OCI-LY3 (cell line): ENCODE measurements at regions not wholly inside any gene's neighbourhood (a gene's known extent, or its start where the extent isn't known, plus 50 kb on each side); places are given as distances from the start of the nearest gene placed in this dataset.
"Not testable (repeated sequence)": the region's sequence is repeated elsewhere in the genome, so short reads cannot be mapped to it uniquely, and the experiment has no call there.

Experiments
- H2AFZ ChIP-seq: fragments of 200-600, 300-600 bp; shearing (Covaris generic); 2 replicates; pipeline ENCODE4 v1.6.0; 2014; ENCODE audit warnings: antibody characterized with exemption, low read depth, low read length
- H3K27ac ChIP-seq: fragments of 200-600, 300-600 bp; sonication (generic); 2 replicates; pipeline ENCODE4 v1.5.1; 2014; ENCODE audit warnings: mild to moderate bottlenecking, low read length, moderate library complexity, mixed read lengths
- H3K27me3 ChIP-seq: fragments of 200-600, 300-600 bp; sonication (generic); 2 replicates; pipeline ENCODE4 v1.6.1; 2014; ENCODE audit warnings: low read depth, low read length, mixed read lengths
- H3K36me3 ChIP-seq: fragments of 200-600, 300-600 bp; sonication (generic); replicated peaks from 2 replicates; pipeline ENCODE3; 2014; ENCODE audit warnings: low read depth, low read length, mixed read lengths
- H3K4me1 ChIP-seq: fragments of 300-600, 200-600 bp; sonication (generic); 2 replicates; pipeline ENCODE4 v1.6.1; 2014; ENCODE audit warnings: low read length, mixed read lengths
- H3K4me2 ChIP-seq: fragments of 200-600, 300-600 bp; sonication (generic); 2 replicates; pipeline ENCODE4 v1.6.1; 2014; ENCODE audit warnings: low read length, mixed read lengths
- H3K4me3 ChIP-seq: fragments of 300-600, 200-600 bp; sonication (generic); 2 replicates; pipeline ENCODE4 v1.5.1; 2014; ENCODE audit warnings: antibody characterized with exemption, mild to moderate bottlenecking, low read length, moderate library complexity
- H3K79me2 ChIP-seq: fragments of 300-600, 200-600 bp; shearing (Covaris generic); 2 replicates; pipeline ENCODE4 v1.6.1; 2014; ENCODE audit warnings: mild to moderate bottlenecking, low read length, mixed read lengths
- H3K9ac ChIP-seq: fragments of 300-600, 200-600 bp; shearing (Covaris generic); 2 replicates; pipeline ENCODE4 v1.6.0; 2014; ENCODE audit warnings: mild to moderate bottlenecking, low read length, moderate library complexity
- H3K9me3 ChIP-seq: fragments of 200-600, 300-600 bp; shearing (Covaris generic); 2 replicates; pipeline ENCODE4 v1.6.1; 2014; ENCODE audit warnings: low read length, mixed read lengths; ENCODE audit not compliant: insufficient read depth
- H4K20me1 ChIP-seq: fragments of 200-600, 300-600 bp; sonication (generic); 2 replicates; pipeline ENCODE4 v1.6.1; 2016; ENCODE audit warnings: low read length, mixed read lengths; ENCODE audit not compliant: insufficient read depth
- CTCF ChIP-seq: fragments of 200-600, 300-600 bp; sonication (generic); IDR thresholded peaks from 2 replicates; pipeline ENCODE4 v1.5.1; 2014; ENCODE audit warnings: antibody characterized with exemption, low read length, low read depth
- EZH2phosphoT487 ChIP-seq: fragments of 200-600 bp; shearing (Covaris generic); IDR thresholded peaks from 2 replicates; pipeline ENCODE4 v1.6.1; 2018; ENCODE audit warnings: antibody characterized with exemption, mixed run types, low read depth

GRCh38 chr2:209141142-209141541, 282.7 kb upstream of the MAP2 start:
- Histone ChIP-seq H3K4me2 (no peak overlapping the region), H2AFZ (no peak overlapping the region), H4K20me1 (no peaks in the 10 kb centered on the region), H3K4me1 (peaks cover 2% of the 10 kb centered on the region), H3K9me3 (no peaks in the 10 kb centered on the region), H3K9ac (no peak overlapping the region), H3K27me3 (no peaks in the 10 kb centered on the region), H3K4me3 (no peak overlapping the region), H3K27ac (no peak overlapping the region), H3K36me3 (no peaks in the 10 kb centered on the region), H3K79me2 (no peaks in the 10 kb centered on the region)
- TF ChIP-seq EZH2phosphoT487 (no peak), CTCF (no peak)

- Histone ChIP-seq H3K4me2 (no peak overlapping the region), H2AFZ (no peak overlapping the region), H3K4me3 (no peak overlapping the region), H3K4me1 (peaks cover 8% of the 10 kb centered on the region), H3K79me2 (no peaks in the 10 kb centered on the region), H3K9ac (no peak overlapping the region), H4K20me1 (no peaks in the 10 kb centered on the region), H3K9me3 (no peaks in the 10 kb centered on the region), H3K27me3 (no peaks in the 10 kb centered on the region), H3K36me3 (no peaks in the 10 kb centered on the region), H3K27ac (no peak overlapping the region)
- TF ChIP-seq CTCF, result no peak
- no peak for TF ChIP-seq EZH2phosphoT487
These were observed 282.0 kb upstream of the MAP2 start for GRCh38 chr2:209141818-209142217.

- not testable (repeated sequence) for H3K9me3 ChIP-seq, H3K27ac ChIP-seq, H3K4me3 ChIP-seq, H3K4me2 ChIP-seq, H3K27me3 ChIP-seq, H2AFZ ChIP-seq, H4K20me1 ChIP-seq, H3K9ac ChIP-seq, H3K36me3 ChIP-seq, H3K79me2 ChIP-seq
- peaks cover 15% of the 10 kb centered on the region for H3K4me1 ChIP-seq
These were observed 278.6 kb upstream of the MAP2 start for GRCh38 chr2:209145220-209145691.

GRCh38 chr2:209145941-209146681, 277.7 kb upstream of the MAP2 start:
- no peaks in the 10 kb centered on the region for H4K20me1 ChIP-seq
- H3K79me2 ChIP-seq, result no peaks in the 10 kb centered on the region
- H3K4me1 ChIP-seq, result peaks cover 15% of the 10 kb centered on the region
- no peak overlapping the region for H3K4me3 ChIP-seq
- H3K36me3 ChIP-seq, result no peaks in the 10 kb centered on the region
- H3K27me3 ChIP-seq, result no peaks in the 10 kb centered on the region
- no peak for TF ChIP-seq CTCF
- no peaks in the 10 kb centered on the region for H3K9me3 ChIP-seq
- H3K4me2 ChIP-seq, result peak overlapping the region; percentile 27
- peak overlapping the region; percentile 27 for H3K27ac ChIP-seq
- H2AFZ ChIP-seq, result peak overlapping the region; percentile 77
- no peak overlapping the region for H3K9ac ChIP-seq
